ENCODE measurements at regions not wholly inside any gene's neighbourhood (a gene's known extent, or its start where the extent isn't known, plus 50 kb on each side); places are given as distances from the start of the nearest gene placed in this dataset.

DNA sequence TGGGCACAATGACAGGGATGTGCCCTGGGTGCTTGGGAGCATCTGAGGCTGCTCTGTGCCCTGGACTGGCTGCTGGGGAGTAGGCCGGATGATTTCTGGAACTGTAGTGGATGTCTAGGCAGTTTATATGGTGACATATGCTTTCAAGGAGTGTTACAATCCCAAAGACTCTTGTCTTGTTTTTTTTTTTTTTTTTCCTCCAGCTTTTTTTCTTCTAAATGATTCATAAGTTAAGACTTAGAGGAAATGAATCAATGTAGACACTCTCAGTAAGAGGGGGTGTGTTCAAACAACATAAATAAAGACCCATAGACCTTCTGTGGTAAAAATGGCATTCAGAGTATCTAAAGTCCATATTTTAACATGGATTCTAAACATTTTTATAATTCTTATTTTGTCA, 706.1 kb upstream of the GOLIM4 start:
- Histone ChIP-seq H2AFZ (replicated peaks; ENCODE audit: low read length, poor library complexity) (peak overlapping the region; percentile 90), H3K9me1 (ENCODE audit: insufficient read depth, low read length) (peaks cover 5% of the 10 kb centered on the region), H4K20me1 (ENCODE audit: insufficient read depth, low read length) (no peaks in the 10 kb centered on the region), H3K4ac (ENCODE audit: low read depth, low read length) (peak overlapping the region; percentile 97), H3K4me2 (ENCODE audit: low read depth, low read length) (peak overlapping the region; percentile 19), H2BK20ac (ENCODE audit: low read depth, low read length) (peak overlapping the region; percentile 96), H4K91ac (ENCODE audit: insufficient read depth, low read depth, low read length) (peak overlapping the region; percentile 94), H3K4me3 (ENCODE audit: insufficient read depth, low read depth, low read length) (no peak overlapping the region), H3K9ac (ENCODE audit: low read depth, low read length) (peak overlapping the region; percentile 40; the same call in 1 of the 2 replicates), H2BK15ac (ENCODE audit: low read depth, low read length) (peak overlapping the region; percentile 94; the same call in 1 of the 3 replicates), H3K9me3 (ENCODE audit: control insufficient read depth, insufficient read depth, low read length) (no peaks in the 10 kb centered on the region), H3K36me3 (ENCODE audit: control insufficient read depth, insufficient read depth, low read length) (no peaks in the 10 kb centered on the region), H3K79me1 (ENCODE audit: low read depth in 1 of 2, low read length in 2 of 2) (no peaks in the 10 kb centered on the region), H3K27ac (ENCODE audit: insufficient read depth, low read length) (peak overlapping the region; percentile 74), H4K5ac (ENCODE audit: low read depth, low read length) (peak overlapping the region; percentile 41), H3K18ac (ENCODE audit: low read depth, low read length) (peak overlapping the region; percentile 58), H3K14ac (replicated peaks; ENCODE audit: low read depth, low read length) (peak overlapping the region; percentile 85), H4K8ac (ENCODE audit: low read depth in 2 of 2, low read length in 2 of 2) (peak overlapping the region; percentile 52 to 96; a peak in 3 of 4 replicates), H3K27me3 (ENCODE audit: control insufficient read depth, insufficient read depth, low read length) (no peaks in the 10 kb centered on the region), H3K56ac (ENCODE audit: extremely low read depth, insufficient read depth, low read length) (no peak overlapping the region), H2BK5ac (ENCODE audit: low read depth, low read length, poor library complexity, severe bottlenecking) (peak overlapping the region; percentile 95), H2BK120ac (ENCODE audit: low read depth, low read length) (peak overlapping the region; percentile 97), H2AK5ac (ENCODE audit: low read depth, low read length) (peak overlapping the region; percentile 86), H2AK9ac (replicated peaks; ENCODE audit: low read depth, low read length, poor library complexity) (no peak overlapping the region), H3K23ac (ENCODE audit: low read depth, low read length) (peak overlapping the region; percentile 86), H3K4me1 (ENCODE audit: control insufficient read depth, insufficient read depth, low read length) (peaks cover 11% of the 10 kb centered on the region)
- WGBS, 2 experiments (ENCODE audit: extremely low coverage in 2 of 2, insufficient read length in 1 of 2) = no CpG with 5 or more reads among the region's 1 CpG
- peak; percentile 91 for ATAC-seq (ENCODE audit: low read depth)
- ChIA-PET CTCF (interaction anchor here (1.0 kb wide), 1 partner anchor 46 kb away, joined by 3 read pairs; no protein-coding TSS in a partner anchor), POLR2A (ENCODE audit: unreplicated experiment) (no interaction called here)
- dilution Hi-C loops (cut with HindIII; ENCODE audit: low sequenced_read_pairs, unreplicated experiment) (no loop called here), intact Hi-C loops (cut with micrococcal nuclease) (no loop called here), in situ Hi-C loops (cut with MboI; ENCODE audit: low sequenced_read_pairs) (no loop called here)
- DNase-seq = peak; percentile 80
- TF ChIP-seq POLR2A (IDR thresholded peaks at IDR 0.05; ENCODE audit: low read depth, low read length) = no peak
- TF ChIP-seq SMC3 (IDR thresholded peaks at IDR 0.05; ENCODE audit: low read depth, low read length) = no peak
- peak; percentile 26; the same call in 1 of the 2 replicates for TF ChIP-seq FOS (IDR thresholded peaks at IDR 0.05; ENCODE audit: low read depth, low read length)
- BruUV-seq (replicated peaks) = no TSS peak
